ENCODE measurements at regions not wholly inside any gene's neighbourhood (a gene's known extent, or its start where the extent isn't known, plus 50 kb on each side); places are given as distances from the start of the nearest gene placed in this dataset.
A peak's percentile ranks its signal among the peaks of the same experiment; 100 is the strongest.

DNA sequence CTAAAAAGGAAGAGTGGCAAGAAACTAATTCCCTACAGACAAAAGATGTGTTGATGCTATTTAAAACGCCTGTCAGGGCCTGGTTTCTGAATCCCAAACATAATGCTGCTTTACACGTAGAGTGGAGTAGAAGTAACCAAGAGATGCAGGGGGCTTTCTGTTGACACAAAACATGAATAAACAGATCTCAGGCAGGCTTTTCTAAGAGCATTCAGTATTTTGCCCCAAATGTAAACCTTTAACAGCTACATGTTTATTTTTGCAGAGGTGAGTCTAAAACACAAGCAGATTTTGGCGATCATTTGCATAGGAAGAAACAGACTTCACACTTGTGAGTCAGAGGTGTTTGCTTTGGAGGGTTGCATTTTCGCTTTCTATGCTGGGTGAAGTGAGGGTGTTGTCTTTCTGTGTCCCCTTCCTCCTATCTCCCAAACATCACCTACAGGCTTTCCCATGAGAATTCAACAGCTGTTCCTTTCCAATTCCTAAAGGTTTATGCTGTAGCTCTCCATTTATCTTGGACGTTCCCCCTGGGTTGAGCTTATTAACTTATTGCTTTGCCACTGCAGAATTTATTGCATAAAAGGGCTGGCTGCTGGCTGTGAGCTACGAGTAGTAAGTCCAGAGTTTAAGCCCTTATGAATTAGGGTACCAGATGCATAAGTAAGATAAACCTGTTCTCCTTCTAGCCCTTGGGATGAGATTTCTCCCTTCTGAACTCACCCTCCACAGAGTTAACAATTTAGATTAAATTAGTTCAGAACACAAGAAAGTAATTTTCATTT, 156.7 kb downstream of the DIPK2A start:
- Histone ChIP-seq H3K36me3 (ENCODE audit: control insufficient read depth in 2 of 2, insufficient read depth in 2 of 2, low read length in 2 of 2) (no peaks in the 10 kb centered on the region), H3K9ac (ENCODE audit: low read length in 2 of 2) (no peak overlapping the region), H3K27ac (ENCODE audit: low read length) (no peak overlapping the region), H3K27me3 (ENCODE audit: control insufficient read depth in 1 of 2, insufficient read depth in 2 of 2, low read length in 2 of 2) (no peaks in the 10 kb centered on the region), H3K9me3 (ENCODE audit: control insufficient read depth in 2 of 2, low read length in 2 of 2) (no peaks in the 10 kb centered on the region), H3K4me1 (ENCODE audit: control insufficient read depth, insufficient read depth, low read length) (no peaks in the 10 kb centered on the region), H3K4me3 (ENCODE audit: low read length in 2 of 2) (peak overlapping the region; percentile 23 to 45)

GRCh38 chr3:144129536-144130214, 158.1 kb downstream of the DIPK2A start:
- no peaks in the 10 kb centered on the region for H3K27me3 ChIP-seq (ENCODE audit: control insufficient read depth in 1 of 2, insufficient read depth in 2 of 2, low read length in 2 of 2)

GRCh38 chr3:144141074-144141473, 169.5 kb downstream of the DIPK2A start:
- peaks cover 8% of the 10 kb centered on the region for H3K4me1 ChIP-seq (ENCODE audit: control insufficient read depth, insufficient read depth, low read length)
- H3K27ac ChIP-seq (ENCODE audit: low read length): no peak overlapping the region
- H3K9me3 ChIP-seq (ENCODE audit: control insufficient read depth in 2 of 2, low read length in 2 of 2): no peaks in the 10 kb centered on the region
- H3K9ac ChIP-seq (ENCODE audit: low read length in 2 of 2): no peak overlapping the region
- H3K36me3 ChIP-seq (ENCODE audit: control insufficient read depth in 2 of 2, insufficient read depth in 2 of 2, low read length in 2 of 2): no peaks in the 10 kb centered on the region
- H3K4me3 ChIP-seq (ENCODE audit: low read length in 2 of 2): no peak overlapping the region
- H3K27me3 ChIP-seq (ENCODE audit: control insufficient read depth in 1 of 2, insufficient read depth in 2 of 2, low read length in 2 of 2): no peaks in the 10 kb centered on the region

More at GRCh38 chr3:144129536-144130214, 158.1 kb downstream of the DIPK2A start:
- Histone ChIP-seq H3K27ac (ENCODE audit: low read length) (no peak overlapping the region), H3K9me3 (ENCODE audit: control insufficient read depth in 2 of 2, low read length in 2 of 2) (no peaks in the 10 kb centered on the region), H3K4me3 (ENCODE audit: low read length in 2 of 2) (no peak overlapping the region), H3K4me1 (ENCODE audit: control insufficient read depth, insufficient read depth, low read length) (no peaks in the 10 kb centered on the region), H3K36me3 (ENCODE audit: control insufficient read depth in 2 of 2, insufficient read depth in 2 of 2, low read length in 2 of 2) (no peaks in the 10 kb centered on the region), H3K9ac (ENCODE audit: low read length in 2 of 2) (no peak overlapping the region)

DNA sequence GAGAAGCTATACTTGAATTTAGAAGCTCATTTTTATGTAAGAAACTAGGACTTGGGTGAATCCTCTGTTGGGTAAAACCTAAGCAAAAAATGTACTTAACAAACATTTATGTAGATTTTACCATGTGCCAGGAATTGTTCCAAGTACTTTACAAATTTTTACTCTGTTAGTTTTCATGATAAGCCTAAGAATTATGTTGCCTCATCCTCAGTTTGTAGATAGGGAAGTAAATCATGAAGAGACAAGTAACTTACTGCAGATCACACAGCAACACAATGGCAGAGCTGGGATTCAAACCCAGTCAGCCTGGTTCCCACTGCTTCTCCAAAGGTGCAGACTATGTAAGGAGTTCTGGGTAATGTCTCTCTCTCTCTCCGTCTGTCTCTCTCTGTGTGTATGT, 169.9 kb downstream of the DIPK2A start:
- Histone ChIP-seq H3K4me3 (ENCODE audit: low read length in 2 of 2) (no peak overlapping the region), H3K4me1 (ENCODE audit: control insufficient read depth, insufficient read depth, low read length) (peaks cover 8% of the 10 kb centered on the region), H3K27ac (ENCODE audit: low read length) (no peak overlapping the region), H3K9me3 (ENCODE audit: control insufficient read depth in 2 of 2, low read length in 2 of 2) (no peaks in the 10 kb centered on the region), H3K9ac (ENCODE audit: low read length in 2 of 2) (no peak overlapping the region), H3K27me3 (ENCODE audit: control insufficient read depth in 1 of 2, insufficient read depth in 2 of 2, low read length in 2 of 2) (no peaks in the 10 kb centered on the region), H3K36me3 (ENCODE audit: control insufficient read depth in 2 of 2, insufficient read depth in 2 of 2, low read length in 2 of 2) (no peaks in the 10 kb centered on the region)

DNA sequence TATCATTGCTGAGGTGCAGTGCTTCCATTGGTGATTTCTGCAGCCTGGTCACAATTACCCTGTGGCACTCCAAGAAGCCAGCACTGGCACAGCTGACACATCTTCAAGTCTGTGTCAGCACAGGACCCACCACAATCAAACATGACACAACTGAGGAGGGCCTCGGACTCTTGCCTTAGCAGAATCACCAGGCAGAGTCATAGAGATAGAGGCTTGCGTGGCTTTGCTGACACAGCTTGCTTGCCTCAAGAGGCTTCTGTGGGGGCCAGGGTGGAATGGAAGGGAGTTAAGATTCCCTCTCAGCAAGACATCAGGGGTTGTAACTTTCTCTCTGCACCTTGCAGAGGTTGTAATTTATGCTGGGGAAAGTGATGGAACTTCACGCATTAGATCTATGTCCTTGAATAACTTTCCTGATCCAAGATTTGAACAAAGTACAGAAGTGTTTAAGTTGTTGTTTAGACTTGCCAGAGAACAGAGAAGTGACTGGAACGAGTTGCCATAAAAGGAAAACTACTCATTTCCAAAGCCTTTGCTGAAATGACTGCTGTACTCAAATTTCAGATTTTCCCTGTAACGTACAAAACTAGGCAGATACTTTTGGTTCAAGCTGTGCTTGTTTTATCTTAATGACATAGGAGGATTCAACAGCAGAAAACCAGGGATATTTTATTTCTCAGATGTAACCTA, 170.7 kb downstream of the DIPK2A start:
- no peaks in the 10 kb centered on the region for H3K36me3 ChIP-seq (ENCODE audit: control insufficient read depth in 2 of 2, insufficient read depth in 2 of 2, low read length in 2 of 2)
- H3K4me3 ChIP-seq (ENCODE audit: low read length in 2 of 2): peak overlapping the region; percentile 6 to 52
- H3K27me3 ChIP-seq (ENCODE audit: control insufficient read depth in 1 of 2, insufficient read depth in 2 of 2, low read length in 2 of 2): no peaks in the 10 kb centered on the region
- H3K9ac ChIP-seq (ENCODE audit: low read length in 2 of 2): peak overlapping the region in 1 of 2 donors; percentile 34
- peaks cover 8% of the 10 kb centered on the region for H3K4me1 ChIP-seq (ENCODE audit: control insufficient read depth, insufficient read depth, low read length)
- H3K9me3 ChIP-seq (ENCODE audit: control insufficient read depth in 2 of 2, low read length in 2 of 2): no peaks in the 10 kb centered on the region
- no peak overlapping the region for H3K27ac ChIP-seq (ENCODE audit: low read length)

DNA sequence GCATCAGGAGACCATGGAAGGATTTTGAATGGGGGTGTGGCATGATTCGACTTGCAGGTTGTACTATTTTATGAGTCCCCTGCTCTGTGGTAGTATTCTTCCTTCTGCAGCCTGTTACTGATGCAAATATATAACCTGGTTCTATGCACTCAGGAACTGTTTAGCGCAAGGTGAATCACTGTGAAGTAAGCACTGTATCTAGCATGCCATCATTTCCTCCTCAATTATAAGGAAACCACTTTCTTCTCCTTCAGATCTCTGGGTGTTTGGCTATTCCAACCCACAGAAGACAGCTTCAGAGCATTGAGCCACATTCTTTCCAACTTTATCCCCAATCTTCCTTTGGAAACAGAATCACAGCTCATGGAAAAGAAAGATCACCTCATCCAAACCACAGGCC, 176.7 kb downstream of the DIPK2A start:
- H3K27ac ChIP-seq (ENCODE audit: low read length): no peak overlapping the region
- no peaks in the 10 kb centered on the region for H3K36me3 ChIP-seq (ENCODE audit: control insufficient read depth in 2 of 2, insufficient read depth in 2 of 2, low read length in 2 of 2)
- no peaks in the 10 kb centered on the region for H3K27me3 ChIP-seq (ENCODE audit: control insufficient read depth in 1 of 2, insufficient read depth in 2 of 2, low read length in 2 of 2)
- no peaks in the 10 kb centered on the region for H3K4me1 ChIP-seq (ENCODE audit: control insufficient read depth, insufficient read depth, low read length)
- no peak overlapping the region for H3K4me3 ChIP-seq (ENCODE audit: low read length in 2 of 2)
- H3K9ac ChIP-seq (ENCODE audit: low read length in 2 of 2): no peak overlapping the region
- no peaks in the 10 kb centered on the region for H3K9me3 ChIP-seq (ENCODE audit: control insufficient read depth in 2 of 2, low read length in 2 of 2)

GRCh38 chr3:144151983-144152382, 180.4 kb downstream of the DIPK2A start:
- H3K9ac ChIP-seq (ENCODE audit: low read length in 2 of 2): no peak overlapping the region
- no peaks in the 10 kb centered on the region for H3K36me3 ChIP-seq (ENCODE audit: control insufficient read depth in 2 of 2, insufficient read depth in 2 of 2, low read length in 2 of 2)
- no peaks in the 10 kb centered on the region for H3K4me1 ChIP-seq (ENCODE audit: control insufficient read depth, insufficient read depth, low read length)
- H3K4me3 ChIP-seq (ENCODE audit: low read length in 2 of 2): no peak overlapping the region
- H3K9me3 ChIP-seq (ENCODE audit: control insufficient read depth in 2 of 2, low read length in 2 of 2): no peaks in the 10 kb centered on the region
- H3K27ac ChIP-seq (ENCODE audit: low read length): no peak overlapping the region
- H3K27me3 ChIP-seq (ENCODE audit: control insufficient read depth in 1 of 2, insufficient read depth in 2 of 2, low read length in 2 of 2): no peaks in the 10 kb centered on the region

DNA sequence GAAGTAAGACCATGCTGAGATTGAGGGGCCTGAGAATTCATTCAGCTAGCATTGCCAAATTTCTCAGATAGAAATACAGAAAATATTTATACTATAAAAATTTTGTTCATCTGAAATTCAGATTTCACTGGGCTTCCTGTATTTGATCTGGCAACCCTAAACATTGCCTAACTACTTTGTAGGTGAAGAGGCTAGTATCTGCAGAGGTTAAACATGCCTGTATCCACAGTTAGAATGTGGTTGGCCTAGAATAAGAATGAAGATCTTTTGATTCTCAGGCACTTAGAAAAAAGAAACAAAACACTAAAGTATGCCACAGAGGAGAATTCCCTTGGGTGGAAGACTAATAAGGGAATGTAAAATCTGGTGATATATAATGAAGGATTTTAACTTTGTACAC, 189.0 kb downstream of the DIPK2A start:
- Histone ChIP-seq H3K36me3 (ENCODE audit: control insufficient read depth in 2 of 2, insufficient read depth in 2 of 2, low read length in 2 of 2) (no peaks in the 10 kb centered on the region), H3K4me3 (ENCODE audit: low read length in 2 of 2) (no peak overlapping the region), H3K27ac (ENCODE audit: low read length) (no peak overlapping the region), H3K9me3 (ENCODE audit: control insufficient read depth in 2 of 2, low read length in 2 of 2) (no peaks in the 10 kb centered on the region), H3K9ac (ENCODE audit: low read length in 2 of 2) (no peak overlapping the region), H3K4me1 (ENCODE audit: control insufficient read depth, insufficient read depth, low read length) (no peaks in the 10 kb centered on the region), H3K27me3 (ENCODE audit: control insufficient read depth in 1 of 2, insufficient read depth in 2 of 2, low read length in 2 of 2) (no peaks in the 10 kb centered on the region)

DNA sequence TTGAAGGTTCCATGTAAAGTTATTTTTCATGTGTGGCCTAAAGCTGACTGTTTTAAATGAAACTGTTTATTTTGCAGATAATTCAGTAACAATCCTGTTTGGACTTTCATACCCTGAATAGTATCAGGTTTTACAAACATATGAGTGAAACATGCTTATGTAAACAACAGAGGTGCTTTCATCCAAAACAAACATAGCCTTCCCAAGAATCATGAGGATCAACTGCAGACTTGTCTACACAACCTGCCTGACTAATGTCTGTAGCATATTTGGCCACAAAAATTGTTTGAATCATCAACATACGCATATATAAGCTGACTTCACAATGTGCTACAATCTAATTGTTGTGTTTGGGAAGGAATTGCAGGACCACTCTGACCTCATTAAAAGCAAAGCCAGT, 190.4 kb downstream of the DIPK2A start:
- H3K4me1 ChIP-seq (ENCODE audit: control insufficient read depth, insufficient read depth, low read length): no peaks in the 10 kb centered on the region
- H3K9ac ChIP-seq (ENCODE audit: low read length in 2 of 2): no peak overlapping the region
- no peaks in the 10 kb centered on the region for H3K9me3 ChIP-seq (ENCODE audit: control insufficient read depth in 2 of 2, low read length in 2 of 2)
- no peak overlapping the region for H3K4me3 ChIP-seq (ENCODE audit: low read length in 2 of 2)
- H3K27me3 ChIP-seq (ENCODE audit: control insufficient read depth in 1 of 2, insufficient read depth in 2 of 2, low read length in 2 of 2): no peaks in the 10 kb centered on the region
- no peaks in the 10 kb centered on the region for H3K36me3 ChIP-seq (ENCODE audit: control insufficient read depth in 2 of 2, insufficient read depth in 2 of 2, low read length in 2 of 2)
- H3K27ac ChIP-seq (ENCODE audit: low read length): no peak overlapping the region

GRCh38 chr3:144164352-144164751, 192.7 kb downstream of the DIPK2A start:
- Histone ChIP-seq H3K4me3 (ENCODE audit: low read length in 2 of 2) (no peak overlapping the region), H3K4me1 (ENCODE audit: control insufficient read depth, insufficient read depth, low read length) (no peaks in the 10 kb centered on the region), H3K27me3 (ENCODE audit: control insufficient read depth in 1 of 2, insufficient read depth in 2 of 2, low read length in 2 of 2) (no peaks in the 10 kb centered on the region), H3K9me3 (ENCODE audit: control insufficient read depth in 2 of 2, low read length in 2 of 2) (no peaks in the 10 kb centered on the region), H3K36me3 (ENCODE audit: control insufficient read depth in 2 of 2, insufficient read depth in 2 of 2, low read length in 2 of 2) (no peaks in the 10 kb centered on the region), H3K27ac (ENCODE audit: low read length) (no peak overlapping the region), H3K9ac (ENCODE audit: low read length in 2 of 2) (no peak overlapping the region)

Data from stomach smooth muscle (tissue), 2 donors.